Panc1 (cell line): ENCODE measurements at regions not wholly inside any gene's neighbourhood (a gene's known extent, or its start where the extent isn't known, plus 50 kb on each side); places are given as distances from the start of the nearest gene placed in this dataset.

Source experiments
- ATAC-seq: fragments of 200-7000 bp; cut with Tn5 transposase; 2 replicates; pipeline ENCODE4 v1.9.1; 2020; ENCODE audit warnings: mild to moderate bottlenecking, moderate library complexity
- BruUV-seq: library from RNA; stranded (reverse); fragments of 400-500 nt; replicated peaks from 2 replicates; lab custom pipeline; 2021; lab: Mats Ljungman, UMichigan
- CTCF ChIA-PET: fragments of 300-600 bp; sonication (Branson Sonifier 250); formaldehyde crosslinking; loops from one replicate; lab custom pipeline; 2022; ENCODE audit warnings: antibody characterized with exemption; lab: Charles Lee
- POLR2A ChIA-PET: fragments of 300-600 bp; sonication (Branson Sonifier 250); formaldehyde crosslinking; loops from one replicate; lab custom pipeline; 2022; ENCODE audit warnings: antibody characterized with exemption; lab: Charles Lee
- DNase-seq: peaks from one replicate; pipeline ENCODE4 v3.0.0-alpha.2; 2010; ENCODE audit warnings: low read depth, low spot score
- H3K27ac ChIP-seq: 2 replicates; pipeline ENCODE4 v1.5.1; 2011; ENCODE audit warnings: mild to moderate bottlenecking, low read length, inconsistent platforms
- H3K27me3 ChIP-seq: fragments of 200-500 bp; sonication (Bioruptor generic); 2 replicates; pipeline ENCODE4 v1.6.0; 2014; ENCODE audit warnings: low read length, inconsistent platforms; ENCODE audit not compliant: control insufficient read depth, insufficient read depth
- H3K36me3 ChIP-seq: fragments of 200-500 bp; sonication (Bioruptor generic); 2 replicates; pipeline ENCODE4 v1.5.1; 2014; ENCODE audit warnings: inconsistent platforms, mild to moderate bottlenecking, low read length, moderate library complexity; ENCODE audit not compliant: control insufficient read depth, insufficient read depth
- H3K4me1 ChIP-seq: 2 replicates; pipeline ENCODE4 v1.5.1; 2011; ENCODE audit warnings: inconsistent platforms, mild to moderate bottlenecking, low read length, moderate library complexity; ENCODE audit not compliant: control insufficient read depth, insufficient read depth
- H3K4me3 ChIP-seq, 2 experiments: 2 replicates each; pipeline ENCODE4 v1.5.1; 2011 to 2012; ENCODE audit warnings: low read depth in 2 of 2, low read length in 2 of 2, mild to moderate bottlenecking in 2 of 2, inconsistent platforms in 1 of 2, moderate library complexity in 1 of 2
- H3K9me3 ChIP-seq: fragments of 200-500 bp; sonication (Bioruptor generic); 2 replicates; pipeline ENCODE4 v1.5.1; 2014; ENCODE audit warnings: low read depth, mild to moderate bottlenecking, inconsistent platforms, low read length, moderate library complexity; ENCODE audit not compliant: control insufficient read depth, insufficient read depth
- CTCF ChIP-seq: fragments of 450-650 bp; IDR thresholded peaks from 2 replicates; pipeline ENCODE4 v1.5.1; 2017; ENCODE audit warnings: mild to moderate bottlenecking
- POLR2AphosphoS5 ChIP-seq: IDR thresholded peaks from 2 replicates; pipeline ENCODE4 v1.6.1; 2012; ENCODE audit warnings: mild to moderate bottlenecking, low read depth, low read length, moderate library complexity
- REST ChIP-seq, 2 experiments: IDR thresholded peaks; 2 replicates each; pipeline ENCODE4 v1.6.1; 2011 to 2012; ENCODE audit warnings: low read depth in 2 of 2, control low read depth in 1 of 2, low read length in 1 of 2, mild to moderate bottlenecking in 1 of 2, moderate library complexity in 1 of 2; ENCODE audit not compliant: insufficient read depth in 1 of 2
- SIN3A ChIP-seq: IDR thresholded peaks from 2 replicates; pipeline ENCODE4 v1.6.1; 2012; ENCODE audit warnings: low read depth, mild to moderate bottlenecking, low read length, moderate library complexity, borderline replicate concordance; ENCODE audit not compliant: insufficient read depth
- TCF7L2 ChIP-seq: IDR thresholded peaks from 2 replicates; pipeline ENCODE4 v1.6.1; 2011; ENCODE audit warnings: mild to moderate bottlenecking, low read depth, low read length, inconsistent platforms
- in situ Hi-C: cut with HindIII; loops from 2 replicates; pipeline ENCODE4 v1.10.0; 2016; ENCODE audit warnings: low sequenced_read_pairs, low pct_unique_long_range_greater_than_20kb
- intact Hi-C: fragments of 100-400 bp; cut with micrococcal nuclease; formaldehyde crosslinking; loops from one replicate; pipeline ENCODE4 v1.10.0; 2022; ENCODE audit not compliant: unreplicated experiment

GRCh38 chr4:175246941-175247340 is 328.8 kb downstream of the ADAM29 start:
- no peak overlapping the region for H3K27ac ChIP-seq
- ATAC-seq (no peak), DNase-seq (no peak)
- no TSS peak for BruUV-seq
- no peaks in the 10 kb centered on the region for H3K4me1 ChIP-seq
- POLR2A ChIA-PET, result no interaction called here
- CTCF ChIA-PET, result no interaction called here
- H3K27me3 ChIP-seq, result no peaks in the 10 kb centered on the region
- no peaks in the 10 kb centered on the region for H3K9me3 ChIP-seq
- intact Hi-C loops, result no loop called here
- TF ChIP-seq SIN3A (no peak), CTCF (no peak), TCF7L2 (no peak), REST (IDR thresholded peaks at IDR 0.05; ENCODE audit: insufficient read depth in 1 of 2, low read depth in 2 of 2, low read length in 1 of 2) (no peak)
- no peak overlapping the region for H3K4me3 ChIP-seq
- in situ Hi-C loops, result no loop called here
- H3K36me3 ChIP-seq, result no peaks in the 10 kb centered on the region

- CTCF ChIA-PET, result no interaction called here
- POLR2A ChIA-PET, result no interaction called here
- no peaks in the 10 kb centered on the region for H3K36me3 ChIP-seq
Observed at GRCh38 chr4:175252642-175253041, 334.5 kb downstream of the ADAM29 start.

More at GRCh38 chr4:175252642-175253041, 334.5 kb downstream of the ADAM29 start:
- H3K4me3 ChIP-seq, result no peak overlapping the region
- no peak overlapping the region for H3K27ac ChIP-seq
- intact Hi-C loops, result no loop called here
- BruUV-seq, result no TSS peak
- in situ Hi-C loops, result no loop called here
- H3K9me3 ChIP-seq, result no peaks in the 10 kb centered on the region
- no peak for ATAC-seq
- no peaks in the 10 kb centered on the region for H3K27me3 ChIP-seq
- no peaks in the 10 kb centered on the region for H3K4me1 ChIP-seq
- TF ChIP-seq TCF7L2 (no peak), REST (IDR thresholded peaks at IDR 0.05; ENCODE audit: insufficient read depth in 1 of 2, low read depth in 2 of 2, low read length in 1 of 2) (no peak), CTCF (no peak), POLR2AphosphoS5 (no peak), SIN3A (no peak)
- DNase-seq, result no peak
